Left lung (tissue), 4 donors: ENCODE measurements at regions not wholly inside any gene's neighbourhood (a gene's known extent, or its start where the extent isn't known, plus 50 kb on each side); places are given as distances from the start of the nearest gene placed in this dataset.

Source experiments
- ATAC-seq: fragments of 200-7000 bp; cut with Tn5 transposase; one replicate; pipeline ENCODE4 v1.9.1; 2020; ENCODE audit warnings: moderate library complexity
- DNase-seq, 4 donors: peaks; one replicate each; pipeline ENCODE4 v3.0.0-alpha.2; 2013 to 2020
- H3K27ac ChIP-seq, 2 donors: fragments of 200-600 bp; sonication (generic) in 1 of 2; one replicate each; pipeline versions ENCODE4 v1.5.0 to v1.8.0; 2020 to 2021
- H3K27me3 ChIP-seq, 2 donors: fragments of 200-600 bp; sonication (generic) in 1 of 2; one replicate each; pipeline versions ENCODE4 v1.5.0 to v1.8.0; 2020 to 2021
- H3K36me3 ChIP-seq, 2 donors: fragments of 200-600 bp; sonication (generic) in 1 of 2; one replicate each; pipeline versions ENCODE4 v1.5.0 to v1.8.0; 2020 to 2021
- H3K4me1 ChIP-seq, 2 donors: fragments of 200-600 bp; one replicate each; pipeline ENCODE4 v1.8.0; 2021
- H3K4me3 ChIP-seq, 2 donors: fragments of 200-600 bp; sonication (generic) in 1 of 2; one replicate each; pipeline versions ENCODE4 v1.5.0 to v1.8.0; 2020 to 2021; ENCODE audit warnings: mild to moderate bottlenecking in 1 of 2
- H3K9me3 ChIP-seq, 2 donors: fragments of 200-600 bp; sonication (generic) in 1 of 2; one replicate each; pipeline versions ENCODE4 v1.5.0 to v1.8.0; 2020 to 2021
- intact Hi-C, 2 donors: fragments of 100-400 bp; cut with DNase I; formaldehyde crosslinking; loops; one replicate each; pipeline versions ENCODE4 v1.11.2 to v1.14.2; 2022
- TF ChIP-seq, protein P1 (sequence below), 2 donors: fragments of 200-600 bp; sonication (generic) in 1 of 2; IDR thresholded peaks; one replicate each; pipeline versions ENCODE4 v1.5.0 to v1.8.0; 2021; ENCODE audit warnings: antibody characterized with exemption in 2 of 2
- donor health status: DM: no; HTN: yes; CAD: no.
- donor health status: DM: no; HTN: no; CAD: no.

GRCh38 chr18:28946471-28946870 is 769.5 kb upstream of the CDH2 start:
- Histone ChIP-seq H3K27me3 (no peaks in the 10 kb centered on the region), H3K4me1 (no peaks in the 10 kb centered on the region), H3K9me3 (peaks cover 0 to 12% of the 10 kb centered on the region in 2 donors), H3K36me3 (no peaks in the 10 kb centered on the region), H3K27ac (no peak overlapping the region), H3K4me3 (no peak overlapping the region)
- ATAC-seq (no peak), DNase-seq (no peak)
- intact Hi-C loops: no loop called here
- TF ChIP-seq, protein P1, sequence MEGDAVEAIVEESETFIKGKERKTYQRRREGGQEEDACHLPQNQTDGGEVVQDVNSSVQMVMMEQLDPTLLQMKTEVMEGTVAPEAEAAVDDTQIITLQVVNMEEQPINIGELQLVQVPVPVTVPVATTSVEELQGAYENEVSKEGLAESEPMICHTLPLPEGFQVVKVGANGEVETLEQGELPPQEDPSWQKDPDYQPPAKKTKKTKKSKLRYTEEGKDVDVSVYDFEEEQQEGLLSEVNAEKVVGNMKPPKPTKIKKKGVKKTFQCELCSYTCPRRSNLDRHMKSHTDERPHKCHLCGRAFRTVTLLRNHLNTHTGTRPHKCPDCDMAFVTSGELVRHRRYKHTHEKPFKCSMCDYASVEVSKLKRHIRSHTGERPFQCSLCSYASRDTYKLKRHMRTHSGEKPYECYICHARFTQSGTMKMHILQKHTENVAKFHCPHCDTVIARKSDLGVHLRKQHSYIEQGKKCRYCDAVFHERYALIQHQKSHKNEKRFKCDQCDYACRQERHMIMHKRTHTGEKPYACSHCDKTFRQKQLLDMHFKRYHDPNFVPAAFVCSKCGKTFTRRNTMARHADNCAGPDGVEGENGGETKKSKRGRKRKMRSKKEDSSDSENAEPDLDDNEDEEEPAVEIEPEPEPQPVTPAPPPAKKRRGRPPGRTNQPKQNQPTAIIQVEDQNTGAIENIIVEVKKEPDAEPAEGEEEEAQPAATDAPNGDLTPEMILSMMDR (IDR thresholded peaks at IDR 0.05): no peak

DNA sequence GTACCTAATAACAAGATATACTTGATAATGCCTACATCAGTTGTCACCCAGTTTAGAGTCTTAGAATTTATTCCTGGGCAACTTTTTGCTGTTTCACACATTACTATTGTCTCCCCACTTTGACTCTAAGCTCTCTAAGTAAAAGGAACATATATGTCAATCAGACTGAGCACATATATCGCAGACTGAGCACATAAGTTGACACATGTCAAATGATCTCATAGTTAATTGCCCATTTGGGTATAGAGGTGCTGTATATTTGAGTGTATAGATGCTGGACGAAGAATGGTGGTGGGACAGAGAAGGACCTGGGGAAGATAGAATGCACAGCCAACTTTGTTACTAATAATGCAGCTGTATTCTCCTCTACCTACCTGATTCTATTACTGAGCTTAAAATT is 746.0 kb upstream of the CDH2 start:
- ATAC-seq (no peak), DNase-seq (no peak)
- Histone ChIP-seq H3K27me3 (no peaks in the 10 kb centered on the region), H3K4me1 (no peaks in the 10 kb centered on the region), H3K9me3 (no peaks in the 10 kb centered on the region), H3K36me3 (no peaks in the 10 kb centered on the region), H3K27ac (no peak overlapping the region), H3K4me3 (no peak overlapping the region)
- intact Hi-C loops: no loop called here
- TF ChIP-seq, protein P1 (IDR thresholded peaks at IDR 0.05): no peak

DNA sequence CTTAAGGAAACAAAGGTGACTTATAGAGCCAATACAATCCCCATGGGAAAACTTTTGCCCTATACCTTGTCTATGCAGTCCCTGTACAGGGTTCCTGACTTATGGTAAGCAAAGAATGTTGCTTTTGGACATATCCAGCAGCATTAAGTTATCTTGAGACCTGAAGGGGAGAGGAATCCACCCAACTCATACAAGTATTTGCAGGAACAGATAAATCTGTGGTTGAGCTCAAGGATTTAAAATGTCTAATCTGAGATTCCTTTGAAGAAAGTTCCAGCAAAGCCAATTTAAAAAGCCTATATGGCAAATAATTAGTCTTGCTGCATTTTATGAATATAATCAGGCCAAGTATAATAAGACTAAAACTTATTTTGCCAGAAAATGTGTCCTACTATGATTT is 739.5 kb upstream of the CDH2 start:
- ATAC-seq (no peak), DNase-seq (no peak)
- H3K9me3 ChIP-seq: peaks cover 0 to 18% of the 10 kb centered on the region in 2 donors
- H3K4me3 ChIP-seq: no peak overlapping the region
- TF ChIP-seq, protein P1 (IDR thresholded peaks at IDR 0.05): no peak
- no peaks in the 10 kb centered on the region for H3K4me1 ChIP-seq
- H3K36me3 ChIP-seq: no peaks in the 10 kb centered on the region
- intact Hi-C loops: no loop called here
- no peak overlapping the region for H3K27ac ChIP-seq
- H3K27me3 ChIP-seq: no peaks in the 10 kb centered on the region

DNA sequence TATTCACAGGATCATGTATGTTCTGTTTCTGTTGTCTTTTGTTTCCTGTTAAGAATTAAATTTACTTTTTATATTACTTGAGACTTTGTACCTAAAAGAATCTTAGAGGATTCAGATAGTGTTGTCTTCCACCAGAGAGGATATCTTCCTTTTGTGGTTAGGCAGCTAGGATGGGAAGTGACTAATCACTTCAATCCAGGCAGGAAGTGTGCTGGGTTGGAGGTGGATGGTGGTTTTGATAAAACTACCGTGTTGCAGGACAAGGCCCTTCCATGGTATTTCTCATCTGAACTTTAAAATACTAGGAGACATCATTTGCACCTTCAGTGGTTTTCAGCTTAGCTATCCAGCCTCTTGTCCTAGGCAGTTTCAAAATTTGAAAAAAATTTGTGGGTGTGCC is 728.6 kb upstream of the CDH2 start:
- H3K36me3 ChIP-seq: no peaks in the 10 kb centered on the region
- no peak overlapping the region for H3K27ac ChIP-seq
- H3K9me3 ChIP-seq: peaks cover 0 to 3% of the 10 kb centered on the region in 2 donors
- H3K4me3 ChIP-seq: no peak overlapping the region
- ATAC-seq: no peak
- intact Hi-C loops: no loop called here
- H3K27me3 ChIP-seq: no peaks in the 10 kb centered on the region
- H3K4me1 ChIP-seq: no peaks in the 10 kb centered on the region
- DNase-seq: no peak
- TF ChIP-seq, protein P1 (IDR thresholded peaks at IDR 0.05): no peak

DNA sequence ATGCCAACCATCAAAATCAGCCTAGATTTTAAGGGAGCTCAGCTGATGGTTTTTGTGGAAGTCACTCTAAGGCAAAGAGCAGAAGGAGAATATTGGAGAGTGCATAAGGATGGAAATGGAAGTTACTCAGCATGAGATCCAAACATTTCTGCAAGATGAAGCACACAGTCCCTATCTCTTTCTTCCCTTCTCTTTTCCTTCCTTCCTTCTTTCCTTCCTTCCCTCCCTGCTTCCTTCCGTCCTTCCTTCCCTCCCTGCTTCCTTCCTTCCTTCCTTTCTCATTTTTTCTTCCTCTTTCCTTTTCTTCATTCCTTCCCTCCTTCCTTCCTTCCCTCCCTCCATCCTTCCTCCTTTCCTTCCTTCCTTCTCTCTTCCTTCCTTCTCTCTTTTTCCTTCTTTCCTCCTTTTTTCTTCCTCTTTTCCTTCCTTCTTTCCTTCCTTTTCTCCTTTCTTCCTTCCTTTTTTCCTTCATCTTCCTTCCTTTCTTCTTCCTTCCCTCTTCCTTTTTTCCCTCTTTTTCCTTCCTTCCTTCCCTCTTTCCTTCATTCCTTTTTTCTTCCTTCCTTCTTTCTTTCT is 727.9 kb upstream of the CDH2 start:
- intact Hi-C loops: no loop called here

More for the DNA sequence above, 727.9 kb upstream of the CDH2 start:
- no peaks in the 10 kb centered on the region for H3K27me3 ChIP-seq
- no peak overlapping the region for H3K4me3 ChIP-seq
- H3K27ac ChIP-seq: no peak overlapping the region
- no peak for DNase-seq
- no peaks in the 10 kb centered on the region for H3K4me1 ChIP-seq
- H3K9me3 ChIP-seq: peaks cover 0 to 3% of the 10 kb centered on the region in 2 donors
- TF ChIP-seq, protein P1 (IDR thresholded peaks at IDR 0.05): no peak
- ATAC-seq: no peak
- H3K36me3 ChIP-seq: no peaks in the 10 kb centered on the region
